HG03280 (cell line): ENCODE measurements at regions not wholly inside any gene's neighbourhood (a gene's known extent, or its start where the extent isn't known, plus 50 kb on each side); places are given as distances from the start of the nearest gene placed in this dataset.

Experiments
- ATAC-seq: cut with Tn5 transposase; IDR thresholded peaks from one replicate; pipeline ENCODE4 v1.9.1; 2021; ENCODE audit warnings: mild to moderate bottlenecking, moderate library complexity; ENCODE audit not compliant: unreplicated experiment

GRCh38 chr5:23253621-23254198 lies 253.7 kb upstream of the PRDM9 start:
- ATAC-seq = no peak

- ATAC-seq = no peak
Observed at GRCh38 chr5:23242891-23243290, 264.5 kb upstream of the PRDM9 start.

- no peak for ATAC-seq
Observed at GRCh38 chr5:23235246-23235645, 272.2 kb upstream of the PRDM9 start.

GRCh38 chr5:23234197-23234596 lies 273.2 kb upstream of the PRDM9 start:
- ATAC-seq = no peak

DNA sequence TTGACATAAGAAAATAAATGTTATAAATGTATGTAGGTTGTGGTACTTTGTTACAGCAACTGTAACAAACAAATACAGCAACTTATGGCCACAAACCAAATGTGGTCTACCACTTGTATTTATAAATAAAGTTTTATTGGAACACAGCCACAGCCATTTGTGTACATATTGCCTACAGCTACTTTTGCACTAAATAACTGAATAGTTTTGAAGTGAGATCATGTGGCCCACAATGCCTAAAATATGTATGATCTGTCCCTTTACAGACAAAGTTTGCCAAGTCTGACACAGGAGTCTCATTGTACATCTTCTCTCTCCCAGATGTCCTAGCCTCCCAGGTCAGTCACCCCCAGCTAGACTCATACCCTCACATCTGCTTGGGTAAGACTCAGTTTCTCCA lies 283.6 kb upstream of the PRDM9 start:
- no peak for ATAC-seq

GRCh38 chr5:23221831-23222230 lies 285.6 kb upstream of the PRDM9 start:
- ATAC-seq = no peak

DNA sequence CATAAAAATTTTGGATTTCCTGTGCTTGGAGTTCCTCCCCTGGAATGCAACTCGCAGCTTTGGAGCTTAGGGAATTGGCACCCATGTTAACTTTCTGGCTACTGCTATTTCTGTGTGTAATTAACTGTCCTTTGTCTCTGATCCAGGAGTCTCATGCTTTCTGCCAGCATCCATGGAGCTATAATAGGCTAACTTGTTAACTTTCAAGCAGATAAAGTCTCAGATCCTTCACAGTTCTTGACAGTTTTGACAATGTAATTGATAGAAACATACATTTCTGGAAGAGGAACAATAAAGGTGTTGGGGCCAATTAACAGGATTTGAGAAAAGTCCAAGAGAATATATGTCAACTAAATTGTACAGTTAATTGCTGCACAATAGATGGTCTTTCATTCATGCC lies 290.2 kb upstream of the PRDM9 start:
- no peak for ATAC-seq

DNA sequence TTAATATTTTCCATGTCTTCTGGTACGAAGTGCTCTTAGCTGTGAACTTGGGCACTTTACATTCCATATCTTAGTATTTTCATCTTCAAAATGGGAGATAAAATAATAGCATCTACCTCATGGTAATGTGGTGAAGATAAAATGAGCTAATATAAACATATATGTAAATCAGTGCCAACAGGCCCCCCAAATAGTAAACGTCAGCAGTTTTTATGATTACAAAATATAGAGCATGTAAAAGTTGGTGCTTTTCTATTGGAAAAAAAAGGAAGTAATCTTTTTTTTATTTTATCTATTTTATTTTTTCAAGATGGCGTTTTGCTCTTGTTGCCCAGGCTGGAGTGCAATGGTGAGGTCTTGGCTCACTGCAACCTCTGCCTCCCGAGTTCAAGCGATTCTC lies 291.1 kb upstream of the PRDM9 start:
- ATAC-seq = no peak

DNA sequence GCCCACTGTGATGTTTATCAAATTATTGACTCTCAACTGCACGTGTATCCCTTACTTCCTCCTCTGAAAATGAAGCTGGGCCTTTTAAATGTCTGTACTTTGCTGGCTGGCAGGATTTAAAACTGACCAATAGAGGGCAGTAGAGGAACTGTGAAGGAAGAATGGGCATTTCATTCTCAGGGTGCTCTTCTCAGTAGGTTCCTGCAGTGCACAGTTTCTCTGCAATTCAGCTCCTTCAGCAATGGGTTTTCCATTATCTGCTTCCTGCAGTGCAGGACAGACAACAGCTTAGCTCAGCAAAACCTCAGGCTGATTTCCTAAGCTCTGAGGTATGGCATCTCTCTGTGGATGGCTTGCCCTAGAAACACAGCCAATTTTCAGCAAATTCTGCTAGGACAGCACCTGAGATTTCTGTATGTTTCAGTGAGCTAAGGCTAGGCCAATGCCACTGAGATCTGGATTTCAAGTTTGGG lies 298.4 kb upstream of the PRDM9 start:
- ATAC-seq = peak; percentile 75

DNA sequence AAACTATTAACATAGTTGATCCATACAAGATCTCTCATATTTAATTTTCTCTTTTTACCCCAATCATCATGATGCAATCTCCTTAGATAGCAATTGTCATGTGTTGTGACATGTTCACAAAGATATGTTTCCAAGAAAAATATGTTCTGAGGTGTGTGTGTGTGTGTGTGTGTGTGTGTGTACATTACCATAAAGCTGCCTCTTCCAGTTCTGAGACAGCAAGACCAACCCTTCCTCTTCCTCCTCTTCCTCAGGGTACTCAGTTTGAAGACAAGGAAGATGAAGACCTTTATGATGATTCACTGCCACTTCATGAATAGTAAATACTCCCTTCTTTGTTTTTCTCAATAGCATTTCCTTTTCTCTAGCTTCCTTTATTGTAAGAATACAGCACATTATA lies 303.3 kb upstream of the PRDM9 start:
- ATAC-seq = no peak

DNA sequence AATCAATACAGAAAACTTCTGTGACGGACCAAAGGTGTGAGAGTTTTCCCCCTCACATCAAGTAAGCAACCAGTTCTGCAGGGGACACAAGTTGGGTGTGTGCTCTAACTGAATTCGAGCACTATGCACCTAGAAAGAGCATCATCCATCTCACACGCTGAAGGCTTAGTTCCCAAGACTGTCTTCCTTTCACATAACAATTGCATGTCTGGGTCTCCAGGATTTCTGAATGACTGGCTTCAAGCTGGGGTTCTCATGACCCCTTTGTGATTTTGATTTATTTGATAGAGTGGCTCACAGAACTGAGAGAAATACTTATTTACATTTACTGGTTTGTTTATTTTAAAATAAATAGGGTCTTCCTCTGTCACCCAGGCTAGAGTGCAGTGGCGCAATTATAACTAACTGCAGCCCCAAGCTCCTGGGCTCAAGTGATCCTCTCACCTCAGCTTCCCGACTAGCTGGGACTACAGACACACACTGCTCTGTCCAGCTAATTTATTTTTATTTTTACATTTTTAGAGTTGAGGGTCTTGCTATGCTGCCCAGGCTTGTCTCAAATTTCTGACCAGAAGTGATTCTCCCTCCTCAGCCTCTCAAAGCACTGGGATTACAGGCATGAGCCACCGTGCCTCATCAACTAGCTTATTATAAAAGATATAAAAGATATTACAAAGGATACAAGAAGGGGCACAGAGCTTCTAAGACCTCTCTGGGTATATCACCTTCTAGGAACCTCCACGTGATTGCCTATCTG lies 316.7 kb upstream of the CDH12 start:
- ATAC-seq = no peak

DNA sequence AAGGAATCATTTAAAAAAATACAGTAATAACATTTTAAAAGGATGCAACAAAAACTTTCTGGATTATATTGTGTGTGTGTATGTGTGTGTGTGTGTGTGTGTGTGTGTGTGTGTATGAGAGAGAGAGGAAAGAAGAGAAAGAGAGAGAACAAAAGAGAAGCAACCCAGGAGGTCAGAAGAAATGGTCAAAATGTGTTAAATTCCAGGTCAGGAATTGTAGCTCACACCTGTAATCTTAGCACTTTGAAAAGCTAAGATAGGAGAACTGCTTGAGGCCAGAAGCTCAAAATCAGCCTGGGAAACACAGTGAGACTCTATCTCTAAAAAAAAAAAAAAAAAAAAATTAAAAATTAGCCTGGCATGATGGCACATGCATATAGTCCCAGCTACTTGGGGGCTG lies 311.8 kb upstream of the CDH12 start:
- ATAC-seq = no peak

- ATAC-seq = no peak
Observed at GRCh38 chr5:23158179-23158578, 305.0 kb upstream of the CDH12 start.

DNA sequence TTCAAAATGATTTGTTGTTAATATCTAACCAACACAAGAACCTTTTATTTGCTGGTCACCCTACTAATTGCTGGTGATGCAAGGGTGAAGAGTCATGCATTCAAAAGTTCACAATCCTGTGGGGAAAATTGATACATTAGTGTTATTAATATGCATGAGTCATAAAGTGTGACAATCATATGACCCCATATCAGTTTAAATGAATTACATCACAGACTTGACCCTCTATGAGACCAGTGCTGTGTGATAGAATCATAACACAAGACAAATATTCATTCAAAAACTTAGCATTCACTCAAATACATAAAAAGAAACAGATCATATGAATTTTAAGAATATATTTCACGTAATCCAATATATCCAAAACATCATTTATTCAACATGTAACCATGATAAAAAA lies 304.6 kb upstream of the CDH12 start:
- no peak for ATAC-seq

GRCh38 chr5:23157169-23157568 lies 304.0 kb upstream of the CDH12 start:
- no peak for ATAC-seq

- no peak for ATAC-seq
Observed at GRCh38 chr5:23147625-23148024, 294.5 kb upstream of the CDH12 start.

GRCh38 chr5:23146183-23146582 lies 293.0 kb upstream of the CDH12 start:
- ATAC-seq = no peak

- no peak for ATAC-seq
Observed at GRCh38 chr5:23139338-23140171, 286.4 kb upstream of the CDH12 start.

DNA sequence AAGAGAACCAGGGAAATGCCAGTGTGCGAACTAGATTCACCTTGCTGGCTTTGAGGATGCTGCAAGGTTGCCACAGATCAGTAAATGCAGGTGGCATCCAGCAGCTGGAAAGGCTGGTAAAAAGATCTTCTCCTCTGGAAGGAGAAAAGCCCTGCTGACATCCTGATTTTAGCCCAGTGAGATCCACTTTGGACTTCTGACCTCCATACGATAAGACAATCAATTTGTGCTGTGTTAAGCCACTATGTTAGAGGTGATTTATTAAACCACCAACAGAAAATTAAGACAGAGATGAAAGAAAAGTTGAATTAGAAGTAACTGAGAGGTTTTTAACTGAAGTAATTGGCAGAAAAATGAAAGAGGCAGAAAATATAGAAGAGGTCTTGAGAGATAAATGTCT lies 283.8 kb upstream of the CDH12 start:
- ATAC-seq = no peak

- no peak for ATAC-seq
Observed at GRCh38 chr5:23132231-23132630, 279.1 kb upstream of the CDH12 start.

DNA sequence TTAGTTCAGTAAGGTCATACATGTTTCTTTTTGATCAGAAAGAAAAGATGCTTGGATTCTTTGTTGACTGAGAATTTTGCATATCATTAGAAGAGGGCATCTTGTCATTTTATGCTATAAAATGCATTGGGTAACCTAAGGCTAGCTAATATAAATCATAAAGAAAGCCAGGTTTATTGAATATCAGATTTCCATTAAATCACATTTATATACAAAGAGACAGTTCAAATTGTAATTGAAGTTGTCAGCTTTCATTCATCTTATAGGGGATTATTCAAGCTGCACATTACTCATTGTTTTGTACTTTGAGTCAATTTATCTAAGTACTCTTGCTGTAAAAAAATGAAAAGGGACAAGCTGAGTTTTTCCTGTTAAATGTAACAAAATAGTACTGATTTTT lies 259.1 kb upstream of the CDH12 start:
- ATAC-seq = no peak

- no peak for ATAC-seq
Observed at GRCh38 chr5:23105021-23105420, 251.9 kb upstream of the CDH12 start.
